K562 (cell line): ENCODE measurements at regions not wholly inside any gene's neighbourhood (a gene's known extent, or its start where the extent isn't known, plus 50 kb on each side); places are given as distances from the start of the nearest gene placed in this dataset.

ENCODE experiments used
- ATAC-seq: fragments of 200-7000 bp; cut with Tn5 transposase; 3 replicates; pipeline ENCODE4 v1.9.1; 2020; ENCODE audit warnings: moderate library complexity
- BruUV-seq: library from RNA; stranded (reverse); fragments of 400-500 nt; replicated peaks from 2 replicates; lab custom pipeline; 2021; lab: Mats Ljungman, UMichigan
- CTCF ChIA-PET: fragments of 300-600 bp; formaldehyde crosslinking; extraction: SDS; loops from one replicate; lab custom pipeline; 2021; ENCODE audit warnings: low intra/inter-chr PET ratio; lab: Yijun Ruan, JAX
- POLR2A ChIA-PET: fragments of 300-600, 350-650 bp; sonication (Branson Sonifier 250); formaldehyde crosslinking; extraction: SDS; loops from one replicate; lab custom pipeline; 2021; ENCODE audit warnings: antibody characterized with exemption, inconsistent platforms; lab: Yijun Ruan, JAX
- DNase-seq, 4 experiments: peaks; one replicate each; pipeline versions ENCODE4 v3.0.0 to v3.0.0-alpha.2; 2011 to 2018; ENCODE audit warnings: low spot score in 3 of 4, mixed read lengths in 3 of 4; ENCODE audit errors: extremely low read depth in 1 of 4
- FAIRE-seq: peaks from 2 replicates; lab custom pipeline; 2011; peaks lifted over from hg19 to GRCh38; lab: Jason Lieb, UNC
- H2AFZ ChIP-seq: 2 replicates; pipeline ENCODE4 v1.6.0; 2011; ENCODE audit warnings: low read depth, low read length, control low read depth, inconsistent platforms
- H3K27ac ChIP-seq: fragments of 200-600 bp; 3 replicates; pipeline ENCODE4 v1.8.0; 2011; ENCODE audit warnings: low read depth, mild to moderate bottlenecking, control low read depth, inconsistent platforms, low read length, moderate library complexity, mixed read lengths; ENCODE audit errors: extremely low read depth
- H3K27me3 ChIP-seq, 2 experiments: fragments of 300-600 bp in 1 of 2; 2 replicates in 1 of 2; 3 replicates in 1 of 2; pipeline versions ENCODE4 v1.6.0 to v1.8.0; 2011; ENCODE audit warnings: inconsistent platforms in 2 of 2, low read length in 2 of 2, mild to moderate bottlenecking in 1 of 2, mixed read lengths in 1 of 2, moderate library complexity in 1 of 2; ENCODE audit not compliant: control insufficient read depth in 2 of 2, insufficient read depth in 2 of 2
- H3K36me3 ChIP-seq: fragments of 300-600 bp; 3 replicates; pipeline ENCODE4 v1.8.0; 2011; ENCODE audit warnings: mild to moderate bottlenecking, low read length, inconsistent platforms; ENCODE audit not compliant: control insufficient read depth, insufficient read depth
- H3K4me1 ChIP-seq, 2 experiments: fragments of 200-600 bp in 1 of 2; replicated peaks in 1 of 2; 2 replicates in 1 of 2; 3 replicates in 1 of 2; pipeline versions ENCODE4 v1.5.1 to v1.8.0; 2011; ENCODE audit warnings: inconsistent platforms in 2 of 2, low read length in 2 of 2, mild to moderate bottlenecking in 1 of 2, mixed read lengths in 1 of 2, moderate library complexity in 1 of 2; ENCODE audit not compliant: control insufficient read depth in 2 of 2, insufficient read depth in 2 of 2
- H3K4me2 ChIP-seq: 2 replicates; pipeline ENCODE4 v1.6.1; 2011; ENCODE audit warnings: low read length, control low read depth, inconsistent platforms, mixed read lengths; ENCODE audit not compliant: insufficient read depth
- H3K4me3 ChIP-seq: fragments of 200-600 bp; sonication (generic), shearing (Covaris generic); 2 replicates; pipeline ENCODE4 v1.5.1; 2016; ENCODE audit warnings: control low read depth, inconsistent platforms
- H3K79me2 ChIP-seq: fragments of 200-600 bp; 3 replicates; pipeline ENCODE4 v1.8.0; 2011; ENCODE audit warnings: low read length, inconsistent platforms; ENCODE audit not compliant: control insufficient read depth, insufficient read depth
- H3K9ac ChIP-seq, 2 experiments: 2 replicates each; pipeline versions ENCODE4 v1.6.0 to v1.6.1; 2011; ENCODE audit warnings: low read depth in 2 of 2, low read length in 2 of 2, control low read depth in 1 of 2, inconsistent platforms in 1 of 2, mild to moderate bottlenecking in 1 of 2, mixed read lengths in 1 of 2; ENCODE audit not compliant: insufficient read depth in 1 of 2
- H3K9me1 ChIP-seq: one replicate; pipeline ENCODE4 v1.6.0; 2011; ENCODE audit warnings: inconsistent platforms, mild to moderate bottlenecking, low read length, moderate library complexity; ENCODE audit not compliant: control insufficient read depth, insufficient read depth
- H3K9me3 ChIP-seq: replicated peaks from 2 replicates; pipeline ENCODE4 v1.5.1; 2011; ENCODE audit warnings: low read depth, low read length, inconsistent platforms; ENCODE audit not compliant: control insufficient read depth, insufficient read depth
- H4K20me1 ChIP-seq: replicated peaks from 2 replicates; pipeline ENCODE4 v1.6.1; 2011; ENCODE audit warnings: low read length, inconsistent platforms, mixed read lengths; ENCODE audit not compliant: control insufficient read depth, insufficient read depth
- C11orf30 ChIP-seq: fragments of 450-650 bp; IDR thresholded peaks from 2 replicates; pipeline ENCODE4 v1.6.1; 2016; ENCODE audit warnings: low read depth, mild to moderate bottlenecking
- CREB3L1 ChIP-seq: fragments of 450-650 bp; IDR thresholded peaks from 2 replicates; pipeline ENCODE4 v1.6.1; 2014; ENCODE audit warnings: low read depth, mild to moderate bottlenecking, moderate library complexity, borderline replicate concordance
- CUX1 ChIP-seq: fragments of 200-800 bp; sonication (Bioruptor generic); IDR thresholded peaks from 2 replicates; pipeline ENCODE4 v1.6.1; 2016; ENCODE audit warnings: missing genetic modification characterization, missing compliant biosample characterization
- KLF16 ChIP-seq: IDR thresholded peaks from 2 replicates; pipeline ENCODE4 v1.6.1; 2016; ENCODE audit warnings: antibody characterized with exemption
- PRDM10 ChIP-seq: fragments of 450-650 bp; IDR thresholded peaks from 2 replicates; pipeline ENCODE4 v1.6.1; 2018; ENCODE audit not compliant: partially characterized antibody
- PURB ChIP-seq: sonication (generic); formaldehyde crosslinking; IDR thresholded peaks from 2 replicates; pipeline ENCODE4 v1.9.0; 2021; ENCODE audit warnings: low read depth, mild to moderate bottlenecking, missing genetic modification reagents
- RBM17 ChIP-seq: fragments of 200-400 bp; formaldehyde crosslinking; IDR thresholded peaks from 2 replicates; pipeline ENCODE4 v1.6.1; 2017; ENCODE audit warnings: low read depth, mild to moderate bottlenecking, low read length, borderline replicate concordance
- ZBTB33 ChIP-seq: sonication (generic); formaldehyde crosslinking; IDR thresholded peaks from 2 replicates; pipeline ENCODE4 v1.8.1; 2023; ENCODE audit warnings: mild to moderate bottlenecking, missing genetic modification reagents
- ZKSCAN3 ChIP-seq: fragments of 250-450 bp; sonication (Bioruptor Pico); IDR thresholded peaks from 2 replicates; pipeline ENCODE4 v1.4.0; 2020
- ZNF76 ChIP-seq: fragments of 250-450 bp; sonication (Bioruptor Pico); IDR thresholded peaks from 2 replicates; pipeline ENCODE4 v1.4.0; 2020; ENCODE audit warnings: mild to moderate bottlenecking, moderate library complexity, borderline replicate concordance
- WGBS: fragments of 100-300 bp; shearing (Covaris generic); methylation state at CpG from one replicate; pipeline ENCODE4 v1.1.6; 2016; ENCODE audit warnings: low coverage, mixed read lengths; ENCODE audit not compliant: insufficient coverage; ENCODE audit errors: missing lambda C conversion rate; 5-methylcytosine and 5-hydroxymethylcytosine counted together
- in situ Hi-C: fragments of 300-500 bp; cut with MboI; formaldehyde crosslinking; loops from 4 replicates; pipeline ENCODE4 v1.15.0; 2018; ENCODE audit warnings: inconsistent platforms, mixed read lengths
- intact Hi-C: fragments of 100-400 bp; cut with micrococcal nuclease; formaldehyde crosslinking; loops from 2 replicates; pipeline ENCODE4 v1.14.2; 2022

DNA sequence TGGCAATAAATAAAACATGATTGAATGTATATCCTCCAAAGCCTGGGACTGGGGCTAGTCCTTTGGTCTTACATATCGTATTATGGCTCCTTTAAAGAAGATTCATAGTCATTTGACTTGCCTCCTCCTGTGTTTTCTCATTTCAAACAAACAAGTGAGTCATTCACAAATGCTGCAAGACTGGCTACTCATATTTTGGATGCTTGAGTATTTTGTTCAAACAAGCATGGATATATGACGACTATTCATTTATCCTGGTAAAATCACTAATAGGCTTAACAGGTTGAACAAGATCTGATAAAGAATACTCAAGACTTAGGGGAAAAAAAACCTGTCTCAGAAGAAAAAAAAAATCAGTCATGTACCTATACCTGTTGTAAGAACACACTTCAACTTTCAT, 111.1 kb upstream of the CCDC28A start:
- BruUV-seq: no TSS peak
- H4K20me1 ChIP-seq: no peaks in the 10 kb centered on the region
- H3K9me1 ChIP-seq: no peaks in the 10 kb centered on the region
- intact Hi-C loops (no loop called here), in situ Hi-C loops (no loop called here)
- no peak for ATAC-seq
- no peak overlapping the region for H3K4me3 ChIP-seq
- H3K79me2 ChIP-seq: no peaks in the 10 kb centered on the region
- H2AFZ ChIP-seq: no peak overlapping the region
- DNase-seq: no peak
- no peak overlapping the region for H3K4me2 ChIP-seq
- H3K27me3 ChIP-seq: peaks cover 2 to 14% of the 10 kb centered on the region in 2 experiments; a peak in 2 of 5 replicates
- POLR2A ChIA-PET: interaction anchor here (0.7 kb wide), 1 partner anchor 496 kb away, joined by 3 read pairs; no protein-coding TSS in a partner anchor
- no peak overlapping the region for H3K27ac ChIP-seq
- no peaks in the 10 kb centered on the region for H3K36me3 ChIP-seq
- CTCF ChIA-PET: no interaction called here
- 0% methylated on average over 2 of the region's 2 CpGs for WGBS
- no peaks in the 10 kb centered on the region for H3K4me1 ChIP-seq
- no peaks in the 10 kb centered on the region for H3K9me3 ChIP-seq
- no peak overlapping the region for H3K9ac ChIP-seq
- FAIRE-seq: no peak
- TF ChIP-seq ZKSCAN3 (CRISPR knock-in tag) (no peak), RBM17 (no peak), ZNF76 (CRISPR knock-in tag) (no peak), CREB3L1 (no peak), CUX1 (no peak), KLF16 (no peak), ZBTB33 (CRISPR knock-in tag) (no peak), PURB (CRISPR knock-in tag) (no peak), PRDM10 (no peak), C11orf30 (no peak)
